HG02884 (cell line): ENCODE measurements at regions not wholly inside any gene's neighbourhood (a gene's known extent, or its start where the extent isn't known, plus 50 kb on each side); places are given as distances from the start of the nearest gene placed in this dataset.
A peak's percentile ranks its signal among the peaks of the same experiment; 100 is the strongest.
"Not testable (repeated sequence)": the region's sequence is repeated elsewhere in the genome, so short reads cannot be mapped to it uniquely, and the experiment has no call there.

Source experiments
- ATAC-seq: cut with Tn5 transposase; IDR thresholded peaks from one replicate; pipeline ENCODE4 v1.9.1; 2021; ENCODE audit warnings: mild to moderate bottlenecking, moderate library complexity; ENCODE audit not compliant: unreplicated experiment

GRCh38 chr11:90422787-90423186 lies 199.9 kb upstream of the CHORDC1 start:
- ATAC-seq, result not testable (repeated sequence)

GRCh38 chr11:90414221-90414620 lies 191.4 kb upstream of the CHORDC1 start:
- no peak for ATAC-seq

GRCh38 chr11:90407350-90407749 lies 184.5 kb upstream of the CHORDC1 start:
- no peak for ATAC-seq

GRCh38 chr11:90392692-90393091 lies 169.8 kb upstream of the CHORDC1 start:
- ATAC-seq, result no peak

- no peak for ATAC-seq
Measured at GRCh38 chr11:90391756-90392155, 168.9 kb upstream of the CHORDC1 start.

- no peak for ATAC-seq
Measured at GRCh38 chr11:90380206-90380605, 157.4 kb upstream of the CHORDC1 start.

GRCh38 chr11:90373971-90374370 lies 151.1 kb upstream of the CHORDC1 start:
- no peak for ATAC-seq

- no peak for ATAC-seq
Measured at GRCh38 chr11:90364527-90364926, 141.7 kb upstream of the CHORDC1 start.

GRCh38 chr11:90363739-90364138 lies 140.9 kb upstream of the CHORDC1 start:
- ATAC-seq, result no peak

GRCh38 chr11:90355200-90355599 lies 132.4 kb upstream of the CHORDC1 start:
- no peak for ATAC-seq

GRCh38 chr11:90349731-90350130 lies 126.9 kb upstream of the CHORDC1 start:
- no peak for ATAC-seq

GRCh38 chr11:90344546-90344945 lies 121.7 kb upstream of the CHORDC1 start:
- no peak for ATAC-seq

- no peak for ATAC-seq
Measured at GRCh38 chr11:90343673-90344072, 120.8 kb upstream of the CHORDC1 start.

- no peak for ATAC-seq
Measured at GRCh38 chr11:90341986-90342385, 119.1 kb upstream of the CHORDC1 start.

GRCh38 chr11:90332415-90332814 lies 109.6 kb upstream of the CHORDC1 start:
- no peak for ATAC-seq

GRCh38 chr11:90330632-90331031 lies 107.8 kb upstream of the CHORDC1 start:
- ATAC-seq, result no peak

- no peak for ATAC-seq
Measured at GRCh38 chr11:90329043-90329442, 106.2 kb upstream of the CHORDC1 start.

- peak; percentile 82 for ATAC-seq
Measured at GRCh38 chr11:90326647-90327046, 103.8 kb upstream of the CHORDC1 start.

- no peak for ATAC-seq
Measured at GRCh38 chr11:90323289-90323688, 100.4 kb upstream of the CHORDC1 start.

GRCh38 chr11:90321018-90321417 lies 98.2 kb upstream of the CHORDC1 start:
- ATAC-seq, result peak; percentile 42

- ATAC-seq, result no peak
Measured at GRCh38 chr11:90318651-90319050, 95.8 kb upstream of the CHORDC1 start.

- no peak for ATAC-seq
Measured at GRCh38 chr11:90310210-90310609, 87.4 kb upstream of the CHORDC1 start.

- ATAC-seq, result no peak
Measured at GRCh38 chr11:90309693-90310092, 86.8 kb upstream of the CHORDC1 start.

- no peak for ATAC-seq
Measured at GRCh38 chr11:90294526-90294925, 71.7 kb upstream of the CHORDC1 start.
